Pulmonary artery endothelial cell (primary cell): ENCODE measurements at regions not wholly inside any gene's neighbourhood (a gene's known extent, or its start where the extent isn't known, plus 50 kb on each side); places are given as distances from the start of the nearest gene placed in this dataset.

Experiments
- DNase-seq: peaks from one replicate; pipeline ENCODE4 v3.0.0-alpha.2; 2011; ENCODE audit warnings: low read depth, low spot score

GRCh38 chr14:101349108-101349507, 212.2 kb upstream of the DIO3 start:
- DNase-seq, result no peak

- DNase-seq, result no peak
Observed at GRCh38 chr14:101350021-101350420, 211.3 kb upstream of the DIO3 start.

DNA sequence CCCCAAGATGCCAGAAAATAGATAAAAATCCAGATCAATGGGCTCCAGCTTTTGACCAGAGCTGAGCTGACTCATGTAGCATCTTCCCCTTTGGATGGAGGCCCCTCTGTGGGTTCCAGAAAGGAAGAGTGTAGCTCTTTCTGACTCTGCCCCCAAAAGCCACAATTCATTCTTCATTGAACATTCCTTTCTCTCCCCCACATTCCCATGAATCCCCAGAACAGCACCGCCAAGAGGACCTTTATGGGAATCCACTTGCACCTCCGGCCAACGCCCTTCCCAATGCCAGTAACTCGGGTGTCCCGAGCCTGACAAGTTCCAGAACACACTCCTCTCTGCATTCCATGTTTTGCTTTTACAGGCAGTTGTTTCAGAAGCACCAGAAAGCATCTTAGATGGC, 210.6 kb upstream of the DIO3 start:
- DNase-seq, result no peak

DNA sequence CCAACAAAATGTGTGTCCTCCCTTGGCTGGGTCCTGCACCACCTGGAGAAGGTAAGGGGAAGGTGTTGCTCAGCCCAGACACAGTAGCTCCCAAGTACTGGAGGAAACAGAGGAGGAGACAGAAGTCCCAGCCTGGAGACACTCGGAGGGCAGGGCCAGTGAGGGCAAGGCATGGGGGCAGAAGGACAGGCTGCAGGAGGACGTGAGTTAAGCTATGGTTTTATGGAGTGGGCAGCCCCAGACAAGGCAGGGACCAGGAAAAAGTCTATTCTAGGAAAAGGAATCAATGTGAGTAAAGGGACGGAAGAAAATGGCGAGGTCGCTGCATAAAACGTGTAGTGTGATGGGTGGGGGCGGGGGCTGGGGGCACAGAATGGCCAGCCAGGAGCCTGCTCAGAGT, 210.1 kb upstream of the DIO3 start:
- DNase-seq, result no peak

DNA sequence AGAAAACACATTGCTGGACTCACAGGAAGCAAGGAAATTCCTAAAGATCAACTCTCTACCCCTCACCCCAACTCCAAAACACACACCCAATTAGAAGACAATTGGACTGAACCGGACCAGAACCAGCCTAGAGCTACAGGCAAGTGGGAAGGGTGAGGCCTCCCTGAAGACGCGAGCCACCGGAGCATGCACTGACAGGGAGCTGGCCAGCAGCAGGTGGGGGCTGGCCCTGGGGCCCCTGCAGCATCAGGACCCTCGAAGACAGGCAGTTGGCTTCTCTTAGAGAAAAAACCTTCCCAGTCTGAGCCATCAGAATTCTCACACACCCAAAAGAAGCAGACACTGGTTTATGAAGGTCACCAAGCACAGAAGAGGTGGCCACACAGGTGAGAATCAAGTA, 209.5 kb upstream of the DIO3 start:
- DNase-seq, result no peak

GRCh38 chr14:101352567-101352966, 208.7 kb upstream of the DIO3 start:
- DNase-seq, result no peak

- no peak for DNase-seq
Observed at GRCh38 chr14:101353422-101353821, 207.9 kb upstream of the DIO3 start.

DNA sequence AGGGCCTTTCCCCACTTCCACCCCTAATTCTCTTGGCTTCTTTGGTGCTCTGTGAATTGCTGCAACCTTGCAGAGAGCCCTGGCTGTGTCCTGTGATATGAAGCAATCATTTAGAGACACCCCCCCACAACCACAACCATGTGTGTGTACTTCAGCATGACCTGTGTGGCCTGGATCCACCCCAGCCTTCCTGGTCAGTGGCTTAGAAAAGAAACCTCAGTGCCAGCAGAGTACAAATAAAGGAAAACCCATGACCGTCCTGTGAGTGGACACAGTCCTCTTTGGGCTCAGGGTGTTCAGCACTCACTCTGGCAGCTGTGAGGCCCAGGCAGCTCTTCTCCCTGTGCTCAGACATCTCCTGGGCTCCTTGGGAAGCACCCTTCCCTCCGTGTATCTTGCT, 206.6 kb upstream of the DIO3 start:
- no peak for DNase-seq

DNA sequence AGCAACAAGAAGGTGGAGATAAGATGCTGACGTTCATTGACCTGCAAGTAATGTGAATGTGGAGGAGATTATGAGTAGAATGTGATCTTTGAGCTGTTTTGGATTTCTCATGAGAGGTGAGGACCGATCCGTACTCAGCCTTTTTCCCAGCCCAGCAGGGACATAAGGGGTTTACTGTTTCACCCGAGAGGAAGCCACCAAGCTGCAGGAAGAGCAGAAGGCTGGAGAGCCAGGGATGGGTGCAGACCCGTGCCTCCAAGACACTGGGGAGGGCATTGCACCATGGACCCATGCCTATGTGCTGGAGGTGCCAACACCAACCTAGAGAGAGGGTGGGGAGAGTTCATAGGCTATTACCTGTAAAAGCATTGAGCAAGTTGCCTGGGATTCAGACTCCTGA, 206.0 kb upstream of the DIO3 start:
- DNase-seq, result no peak

DNA sequence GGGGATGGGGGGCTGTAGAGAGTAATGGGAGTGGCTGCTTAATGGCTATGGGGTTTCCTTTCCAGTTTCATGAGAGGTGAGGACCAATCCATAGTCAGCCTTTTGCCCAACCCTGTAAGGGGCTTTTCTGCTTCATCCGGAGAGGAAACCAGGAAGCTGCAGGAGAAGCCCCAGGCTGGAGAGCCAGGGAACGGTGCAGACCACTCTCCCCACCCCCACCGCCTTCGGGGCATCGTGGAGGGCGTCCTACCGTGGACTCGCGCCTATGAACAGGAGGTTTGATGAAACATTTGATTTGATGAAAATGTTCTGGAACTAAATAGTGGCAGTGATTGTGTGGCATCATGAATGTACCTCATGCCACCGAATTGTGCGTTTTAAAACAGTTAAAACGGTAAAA, 204.3 kb upstream of the DIO3 start:
- no peak for DNase-seq

- no peak for DNase-seq
Observed at GRCh38 chr14:101357559-101358319, 203.6 kb upstream of the DIO3 start.

DNA sequence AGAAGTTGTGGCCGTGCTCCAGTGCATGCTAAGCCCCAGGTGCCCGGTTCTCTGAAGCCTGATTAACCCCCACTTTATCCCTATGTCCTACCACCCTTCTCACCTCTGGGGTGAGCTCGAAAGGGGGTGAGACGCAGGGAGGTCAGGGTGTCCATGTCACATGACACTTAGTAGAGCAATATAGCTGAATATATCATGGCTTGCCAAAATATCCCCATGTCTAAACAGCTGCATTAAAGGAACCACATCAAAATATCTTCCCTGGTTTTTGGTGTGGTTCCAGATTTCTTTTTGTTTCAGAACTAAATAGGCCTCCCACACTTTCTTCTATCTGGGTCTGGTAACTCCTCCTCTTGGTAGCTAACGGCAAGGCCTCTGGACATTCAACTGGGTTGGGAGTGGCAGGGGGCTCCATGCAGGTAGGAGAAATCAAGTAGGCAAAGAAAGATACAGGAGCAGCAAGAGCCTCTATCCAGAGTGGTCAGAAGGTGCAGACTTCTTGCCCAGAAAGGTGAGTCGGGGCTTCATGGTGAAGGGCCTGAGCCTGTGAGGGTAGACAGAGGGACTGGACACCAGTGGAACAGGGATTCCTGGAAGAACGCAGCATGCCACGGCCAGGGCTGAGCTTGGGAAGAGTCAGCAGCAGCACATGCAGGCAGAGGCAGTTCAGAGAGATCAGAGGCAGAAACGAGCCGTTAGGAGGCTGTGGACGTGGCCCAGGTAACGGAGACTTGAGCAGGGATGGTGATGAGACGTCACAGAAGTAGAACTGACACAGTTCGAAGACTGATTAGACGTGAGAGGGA, 202.8 kb upstream of the DIO3 start:
- no peak for DNase-seq

DNA sequence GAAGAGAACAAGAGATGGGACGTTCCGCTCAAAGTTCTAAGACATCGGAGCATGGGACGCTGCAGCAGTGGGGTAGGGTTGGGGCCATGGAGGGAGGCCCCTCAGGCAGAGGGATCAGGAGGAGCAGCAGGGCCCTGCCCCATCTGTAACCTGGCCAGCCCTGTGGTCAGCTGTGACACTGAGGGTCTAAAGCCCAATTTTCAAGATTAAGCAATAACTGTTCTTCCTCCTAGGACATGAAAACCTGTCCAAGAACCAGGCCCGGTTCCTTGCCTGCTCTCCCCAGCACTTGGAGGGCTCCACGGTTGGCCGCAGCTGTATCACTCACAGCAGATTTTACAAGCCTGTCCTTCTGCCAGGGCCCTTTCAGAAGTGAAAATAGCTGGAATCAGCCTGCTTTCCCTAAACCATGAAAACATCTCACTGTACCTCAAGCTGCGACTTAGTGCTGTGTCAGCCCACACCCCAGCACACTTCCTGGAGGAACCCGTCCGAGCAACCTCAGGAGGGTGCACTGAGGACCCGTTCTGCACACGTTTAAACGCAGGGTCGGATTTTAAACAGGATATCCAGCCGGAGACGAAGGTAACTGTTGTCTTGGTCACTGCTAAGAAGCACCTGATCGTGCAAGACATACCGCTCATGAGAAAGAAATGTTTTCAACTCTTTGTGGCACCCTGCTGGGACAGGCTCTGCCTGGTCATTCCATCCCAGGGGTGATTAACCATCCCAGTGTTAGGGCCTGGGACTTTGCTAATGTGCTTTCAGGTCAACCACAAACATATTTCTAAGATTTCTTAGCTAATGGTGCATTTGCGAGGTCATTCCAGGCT, 201.9 kb upstream of the DIO3 start:
- no peak for DNase-seq

- no peak for DNase-seq
Observed at GRCh38 chr14:101360054-101360911, 201.0 kb upstream of the DIO3 start.

DNA sequence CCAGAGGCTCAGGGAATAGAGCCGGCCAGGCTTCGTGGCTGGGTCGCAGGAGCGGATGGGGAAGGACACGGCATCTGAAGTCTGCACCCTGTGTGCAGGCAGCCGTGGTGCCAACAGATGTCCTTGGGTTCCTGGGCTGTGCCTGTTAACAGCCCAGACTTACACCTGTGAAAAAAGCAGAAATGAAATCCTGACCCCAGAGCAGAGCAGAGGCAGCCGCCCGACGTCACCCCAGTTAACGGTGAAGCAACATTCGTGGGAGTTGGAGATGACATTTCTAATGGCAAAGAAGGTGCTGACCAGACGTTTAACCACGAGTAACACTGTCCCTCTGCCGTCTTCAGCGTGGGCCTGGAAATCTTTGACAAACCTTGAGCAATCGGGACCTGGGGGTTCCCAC, 200.3 kb upstream of the DIO3 start:
- no peak for DNase-seq

GRCh38 chr14:101361451-101362433, 199.6 kb upstream of the DIO3 start:
- DNase-seq, result no peak

DNA sequence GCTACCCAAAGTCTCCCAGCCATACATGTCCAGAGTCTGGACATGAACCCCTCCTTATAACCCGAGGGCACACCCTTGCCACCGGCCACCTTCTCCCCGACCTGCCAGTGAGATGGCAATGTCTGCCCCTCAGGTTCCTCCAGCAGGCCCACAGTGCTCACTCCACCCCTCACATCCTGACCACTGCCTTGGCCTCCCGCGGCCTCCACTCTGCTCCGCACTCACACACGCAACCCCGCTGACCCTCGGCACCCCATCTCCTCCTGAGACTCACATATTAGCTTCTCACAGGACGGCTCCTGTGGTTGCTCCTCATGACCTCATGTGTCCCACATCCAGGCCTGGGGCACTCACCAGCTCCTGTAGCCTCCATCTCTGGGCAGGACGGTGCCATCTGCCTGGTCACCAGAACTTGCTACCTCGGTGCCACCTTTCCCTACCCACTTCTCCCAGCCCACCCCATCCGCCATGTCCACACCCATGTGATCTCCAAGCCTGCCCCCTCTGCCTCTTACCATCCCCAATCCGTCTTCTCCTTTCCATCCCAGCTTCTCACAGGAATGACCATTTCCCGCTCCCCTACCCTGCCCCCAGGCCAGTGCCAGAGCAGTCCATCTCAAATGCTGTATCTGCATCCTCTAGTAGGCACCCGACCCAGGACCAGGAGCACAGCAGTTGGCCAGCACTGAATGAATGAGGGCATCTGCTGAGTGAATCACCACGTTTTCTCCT, 198.6 kb upstream of the DIO3 start:
- DNase-seq, result no peak

DNA sequence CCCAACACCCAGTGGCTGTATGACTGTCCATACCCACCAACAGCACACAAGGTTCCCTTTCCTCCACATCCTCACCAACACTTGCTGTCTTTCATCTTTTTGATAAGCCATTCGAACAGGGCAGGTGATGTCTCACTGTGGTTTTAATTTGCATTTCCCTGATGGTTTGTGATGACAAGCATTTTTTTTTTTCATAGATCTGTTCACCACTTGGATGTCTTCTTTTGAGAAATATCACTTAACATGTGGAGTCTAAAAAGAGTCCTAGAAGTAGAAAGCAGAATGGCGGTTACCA, 198.1 kb upstream of the DIO3 start:
- no peak for DNase-seq

- no peak for DNase-seq
Observed at GRCh38 chr14:101363880-101364391, 197.4 kb upstream of the DIO3 start.
